GM12865 (cell line): ENCODE measurements at regions not wholly inside any gene's neighbourhood (a gene's known extent, or its start where the extent isn't known, plus 50 kb on each side); places are given as distances from the start of the nearest gene placed in this dataset.
A peak's percentile ranks its signal among the peaks of the same experiment; 100 is the strongest.

Source experiments
- DNase-seq: peaks from one replicate; pipeline ENCODE4 v3.0.0; 2010; ENCODE audit warnings: low read depth
- H3K4me3 ChIP-seq: 2 replicates; pipeline ENCODE4 v1.5.1; 2011; ENCODE audit warnings: mild to moderate bottlenecking, low read depth, low read length, control low read depth
- CTCF ChIP-seq: IDR thresholded peaks from 2 replicates; pipeline ENCODE4 v1.5.1; 2011; ENCODE audit warnings: low read length, control low read depth, low read depth, inconsistent platforms; ENCODE audit not compliant: insufficient read depth; ENCODE audit errors: missing control alignments

DNA sequence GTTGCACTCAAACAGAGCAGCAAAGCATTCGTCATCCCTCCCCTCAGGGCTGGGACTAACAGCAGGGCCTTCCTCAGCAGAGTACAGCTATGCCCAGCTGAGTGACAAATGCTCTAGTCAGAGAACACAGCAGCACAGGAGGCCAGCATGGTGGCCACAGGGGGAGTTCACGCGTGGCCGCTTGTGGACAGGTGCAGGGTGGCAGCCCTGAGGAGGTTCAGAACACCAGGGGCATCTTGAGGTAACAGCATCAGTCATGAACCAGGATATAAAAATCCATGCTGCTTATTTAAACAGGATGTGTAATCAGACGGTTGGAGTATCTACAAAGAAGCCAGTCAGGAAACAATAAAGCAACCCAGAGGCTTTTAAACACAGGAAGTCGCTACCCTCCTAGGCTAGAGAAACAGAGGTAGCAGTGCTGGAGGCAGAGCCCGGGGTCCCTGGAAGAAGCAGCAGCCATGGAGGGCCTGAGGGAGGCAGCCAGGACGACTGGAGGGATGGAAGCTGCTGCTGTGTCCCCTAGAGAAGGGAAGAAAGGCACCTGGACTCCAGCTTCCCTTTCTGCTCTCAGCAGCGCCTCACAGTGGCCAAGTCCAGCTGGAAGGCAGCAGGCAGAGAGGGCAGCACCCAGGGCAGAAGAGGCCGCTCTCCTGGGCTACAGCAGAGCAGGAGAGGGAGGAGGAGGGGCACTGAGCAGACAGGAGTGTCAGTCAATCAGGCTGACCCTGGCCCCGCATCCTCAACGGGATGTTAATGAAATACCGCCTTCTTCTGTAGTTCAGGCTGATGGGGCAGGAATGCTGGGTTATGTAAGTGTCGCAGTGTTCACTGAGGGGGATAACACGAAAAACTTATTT is 70.8 kb upstream of the UCN3 start:
- no peak overlapping the region for H3K4me3 ChIP-seq
- TF ChIP-seq CTCF = peak; percentile 66
- DNase-seq = peak; percentile 59

DNA sequence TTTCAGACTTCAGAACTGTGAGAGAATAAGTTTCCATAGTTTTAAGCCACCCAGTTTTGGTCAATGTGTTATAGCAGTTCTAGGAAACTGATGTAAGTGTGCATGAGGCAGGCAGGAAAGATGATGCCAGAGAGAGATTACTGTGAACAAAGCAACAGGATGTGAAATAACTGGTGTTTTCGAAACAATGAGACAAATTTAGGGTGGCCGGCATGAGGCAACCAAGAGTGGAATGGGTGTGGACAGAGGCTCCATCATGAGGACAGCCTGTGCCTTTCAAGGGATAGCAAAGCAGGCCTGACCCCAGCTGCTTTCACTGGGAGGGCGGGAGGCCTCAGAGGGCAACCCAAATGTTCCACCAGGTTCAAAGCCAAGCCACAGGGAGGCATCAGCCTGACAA is 67.3 kb upstream of the UCN3 start:
- peak; percentile 47 for DNase-seq
- no peak for TF ChIP-seq CTCF
- no peak overlapping the region for H3K4me3 ChIP-seq

DNA sequence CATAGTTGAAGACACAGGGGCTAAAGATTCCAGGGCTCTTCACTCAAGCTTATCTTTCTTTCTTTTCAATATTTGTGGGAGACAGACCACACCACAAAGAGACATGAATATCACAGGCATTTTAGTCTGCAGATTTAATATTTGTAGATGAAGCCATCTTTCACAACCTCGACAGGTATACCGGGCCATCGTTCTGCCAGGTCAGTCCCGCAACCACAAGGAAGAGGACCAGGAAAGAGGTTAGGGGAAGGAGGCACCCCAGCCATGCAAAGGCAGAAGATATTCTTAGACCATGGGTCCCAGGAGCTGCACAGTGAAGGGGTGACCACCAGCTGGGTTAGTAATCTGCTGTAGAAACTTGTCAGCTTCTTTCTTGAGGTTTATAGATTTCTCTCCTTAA is 66.8 kb upstream of the UCN3 start:
- TF ChIP-seq CTCF = no peak
- no peak overlapping the region for H3K4me3 ChIP-seq
- DNase-seq = no peak

DNA sequence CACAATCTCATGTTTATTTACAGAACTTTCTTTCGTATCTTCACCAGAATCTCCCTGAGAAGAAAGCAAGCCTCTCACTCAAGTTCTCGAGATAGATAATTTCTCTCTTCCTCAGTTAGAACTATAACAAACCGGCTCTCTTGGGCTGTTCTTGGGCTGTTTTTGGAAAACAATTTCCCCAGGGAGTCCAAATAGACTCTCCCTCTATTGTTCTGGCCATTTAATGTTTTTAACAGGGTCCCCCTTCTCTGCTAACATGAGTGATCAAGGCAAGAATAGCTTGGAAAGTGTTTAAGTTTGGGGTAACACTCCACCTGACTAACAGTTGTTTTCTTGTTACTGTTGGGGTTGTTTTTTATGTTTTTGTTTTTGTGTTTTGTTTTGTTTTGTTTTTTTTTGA is 64.8 kb upstream of the UCN3 start:
- TF ChIP-seq CTCF = no peak
- no peak for DNase-seq
- no peak overlapping the region for H3K4me3 ChIP-seq

DNA sequence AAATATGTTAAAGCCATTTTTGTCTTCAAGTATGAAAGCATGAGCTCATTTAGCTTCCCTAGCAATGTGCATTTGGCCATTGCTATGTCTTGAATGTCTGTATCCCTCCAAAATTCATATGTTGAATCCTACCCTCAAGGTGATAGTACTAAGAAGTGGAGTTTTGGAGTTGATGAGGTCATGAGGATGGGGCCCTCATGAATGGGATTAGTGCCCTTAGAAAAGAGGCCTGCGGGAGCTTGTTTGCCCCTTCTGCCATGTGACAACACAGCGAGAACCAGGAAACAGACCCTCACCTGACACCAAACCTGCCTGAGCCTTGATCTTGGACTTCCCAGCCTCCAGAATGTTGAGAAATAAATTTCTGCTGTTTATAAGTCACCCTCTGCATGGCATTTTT is 61.3 kb upstream of the UCN3 start:
- DNase-seq = no peak
- TF ChIP-seq CTCF = no peak
- H3K4me3 ChIP-seq = no peak overlapping the region

DNA sequence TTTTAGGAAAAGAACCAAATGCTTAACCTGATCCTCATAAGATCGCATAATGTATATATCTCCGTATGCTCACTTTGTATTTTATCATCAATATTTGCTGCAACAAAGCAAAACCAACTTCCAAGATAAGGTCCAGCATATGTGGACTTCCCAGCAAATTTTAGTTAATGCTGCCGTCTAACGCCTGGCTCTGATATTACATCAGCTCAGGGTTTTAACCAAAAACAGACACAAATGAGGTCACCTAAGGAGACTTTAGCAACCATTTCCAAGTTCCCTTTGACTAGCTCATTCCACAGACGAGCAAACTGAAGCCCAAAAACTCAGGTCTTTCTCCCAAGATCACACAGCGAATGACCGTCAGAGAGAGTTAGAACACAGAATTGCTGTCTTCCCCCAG is 59.4 kb upstream of the UCN3 start:
- TF ChIP-seq CTCF = no peak
- H3K4me3 ChIP-seq = no peak overlapping the region
- DNase-seq = no peak

DNA sequence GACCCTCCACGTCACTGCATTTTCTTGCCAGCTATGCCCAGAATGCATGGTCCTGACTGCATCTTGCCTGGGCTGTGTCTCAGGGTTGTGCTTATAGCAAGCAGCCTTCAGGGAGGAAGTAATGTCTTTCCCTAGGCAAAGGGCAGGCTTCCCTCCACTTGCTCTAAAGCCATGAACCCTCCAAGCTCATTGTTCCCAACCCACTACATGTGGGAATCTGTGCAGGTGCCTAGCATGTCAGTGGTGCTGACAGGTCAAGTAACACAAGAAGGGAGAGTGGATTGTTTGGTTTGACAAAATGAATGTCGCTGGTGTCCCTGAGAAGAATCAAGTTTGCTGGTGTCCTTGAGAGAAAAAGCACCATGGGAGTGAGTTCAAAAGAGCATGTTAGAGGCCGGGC is 53.9 kb upstream of the UCN3 start:
- no peak overlapping the region for H3K4me3 ChIP-seq
- DNase-seq = no peak
- no peak for TF ChIP-seq CTCF
